Endodermal cell (in vitro differentiated cells): ENCODE measurements at regions not wholly inside any gene's neighbourhood (a gene's known extent, or its start where the extent isn't known, plus 50 kb on each side); places are given as distances from the start of the nearest gene placed in this dataset.

Source experiments
- DNase-seq: peaks from one replicate; pipeline ENCODE4 v3.0.0-alpha.2; 2017
- H3K27ac ChIP-seq: 2 replicates; pipeline ENCODE4 v1.5.1; 2013; ENCODE audit warnings: mild to moderate bottlenecking, low read depth, low read length, moderate library complexity
- H3K27me3 ChIP-seq: 2 replicates; pipeline ENCODE4 v1.6.1; 2013; ENCODE audit warnings: mild to moderate bottlenecking, low read length, moderate library complexity; ENCODE audit not compliant: insufficient read depth, control insufficient read depth, poor library complexity, severe bottlenecking
- H3K36me3 ChIP-seq: 2 replicates; pipeline ENCODE4 v1.7.0; 2013; ENCODE audit warnings: mild to moderate bottlenecking, low read length, moderate library complexity; ENCODE audit not compliant: control insufficient read depth, insufficient read depth
- H3K4me1 ChIP-seq: one replicate; pipeline ENCODE4 v1.7.0; 2013; ENCODE audit warnings: low read length; ENCODE audit not compliant: control insufficient read depth, insufficient read depth
- H3K4me3 ChIP-seq: 2 replicates; pipeline ENCODE4 v1.5.1; 2013; ENCODE audit warnings: mild to moderate bottlenecking, low read length, moderate library complexity
- H3K9ac ChIP-seq: 2 replicates; pipeline ENCODE4 v1.6.1; 2013; ENCODE audit warnings: mild to moderate bottlenecking, low read length, moderate library complexity; ENCODE audit not compliant: poor library complexity, severe bottlenecking; ENCODE audit errors: extremely low read depth
- H3K9me3 ChIP-seq: 2 replicates; pipeline ENCODE4 v1.6.1; 2013; ENCODE audit warnings: mild to moderate bottlenecking, low read length, moderate library complexity; ENCODE audit not compliant: control insufficient read depth
- H3K27ac Mint-ChIP-seq: 2 replicates; pipeline ENCODE4 v1.8.0; 2020; ENCODE audit warnings: mixed read lengths
- H3K27me3 Mint-ChIP-seq: 2 replicates; pipeline ENCODE4 v1.8.0; 2021; ENCODE audit warnings: mild to moderate bottlenecking, mixed read lengths; ENCODE audit not compliant: insufficient read depth
- H3K36me3 Mint-ChIP-seq: 2 replicates; pipeline ENCODE4 v1.8.0; 2020; ENCODE audit warnings: low read depth, mixed read lengths
- H3K4me1 Mint-ChIP-seq: 2 replicates; pipeline ENCODE4 v1.8.0; 2020; ENCODE audit warnings: mixed read lengths
- H3K4me3 Mint-ChIP-seq: 2 replicates; pipeline ENCODE4 v1.8.0; 2020; ENCODE audit warnings: mild to moderate bottlenecking, moderate library complexity, mixed read lengths
- H3K9me3 Mint-ChIP-seq: 2 replicates; pipeline ENCODE4 v1.8.0; 2020; ENCODE audit warnings: mild to moderate bottlenecking, mixed read lengths
- WGBS, 2 experiments: methylation state at CpG; one replicate each; pipeline versions ENCODE4 v1.1.5 to v1.1.7; 2013; ENCODE audit warnings: missing lambda C conversion rate in 2 of 2, mixed read lengths in 1 of 2; ENCODE audit not compliant: insufficient coverage in 1 of 2, insufficient read length in 1 of 2; 5-methylcytosine and 5-hydroxymethylcytosine counted together
- TF ChIP-seq, protein P1 (sequence below): fragments of 200-600 bp; sonication (generic); conservative IDR thresholded peaks from 2 replicates; pipeline ENCODE4 v1.5.0; 2021; ENCODE audit warnings: antibody characterized with exemption, mild to moderate bottlenecking

GRCh38 chr12:25769082-25769945 lies 189.2 kb upstream of the RASSF8 start:
- Mint-ChIP-seq H3K4me3 (no peak overlapping the region), H3K9me3 (no peaks in the 10 kb centered on the region), H3K27ac (no peak overlapping the region), H3K27me3 (no peaks in the 10 kb centered on the region), H3K4me1 (peaks cover 12% of the 10 kb centered on the region), H3K36me3 (no peaks in the 10 kb centered on the region)
- Histone ChIP-seq H3K27ac (no peak overlapping the region), H3K4me1 (peaks cover 5% of the 10 kb centered on the region), H3K36me3 (no peaks in the 10 kb centered on the region), H3K9ac (no peak overlapping the region), H3K27me3 (no peaks in the 10 kb centered on the region), H3K4me3 (no peak overlapping the region), H3K9me3 (no peaks in the 10 kb centered on the region)
- no peak for DNase-seq
- WGBS, 2 experiments, result 95 to 96% methylated on average over 4 to 5 of the region's 6 CpGs
- TF ChIP-seq, protein P1, sequence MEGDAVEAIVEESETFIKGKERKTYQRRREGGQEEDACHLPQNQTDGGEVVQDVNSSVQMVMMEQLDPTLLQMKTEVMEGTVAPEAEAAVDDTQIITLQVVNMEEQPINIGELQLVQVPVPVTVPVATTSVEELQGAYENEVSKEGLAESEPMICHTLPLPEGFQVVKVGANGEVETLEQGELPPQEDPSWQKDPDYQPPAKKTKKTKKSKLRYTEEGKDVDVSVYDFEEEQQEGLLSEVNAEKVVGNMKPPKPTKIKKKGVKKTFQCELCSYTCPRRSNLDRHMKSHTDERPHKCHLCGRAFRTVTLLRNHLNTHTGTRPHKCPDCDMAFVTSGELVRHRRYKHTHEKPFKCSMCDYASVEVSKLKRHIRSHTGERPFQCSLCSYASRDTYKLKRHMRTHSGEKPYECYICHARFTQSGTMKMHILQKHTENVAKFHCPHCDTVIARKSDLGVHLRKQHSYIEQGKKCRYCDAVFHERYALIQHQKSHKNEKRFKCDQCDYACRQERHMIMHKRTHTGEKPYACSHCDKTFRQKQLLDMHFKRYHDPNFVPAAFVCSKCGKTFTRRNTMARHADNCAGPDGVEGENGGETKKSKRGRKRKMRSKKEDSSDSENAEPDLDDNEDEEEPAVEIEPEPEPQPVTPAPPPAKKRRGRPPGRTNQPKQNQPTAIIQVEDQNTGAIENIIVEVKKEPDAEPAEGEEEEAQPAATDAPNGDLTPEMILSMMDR, result no peak

DNA sequence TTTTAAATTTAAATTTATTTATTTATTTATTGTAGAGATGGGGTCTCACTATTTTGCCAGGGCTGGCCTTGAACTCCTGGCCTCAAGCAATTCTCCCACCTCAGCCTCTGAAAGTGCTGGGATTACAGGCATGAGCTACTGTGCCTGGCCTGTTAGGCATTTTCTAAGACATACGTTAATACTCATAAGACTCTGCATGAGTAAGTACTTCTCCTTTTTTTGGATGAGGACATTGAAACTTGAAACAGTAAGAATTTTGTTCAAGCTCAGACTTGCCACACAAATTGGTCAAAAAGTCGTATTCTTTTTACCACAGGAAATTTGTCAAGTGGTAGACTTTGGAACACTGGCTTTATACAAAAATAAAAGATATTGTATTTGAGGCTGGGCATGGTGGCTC lies 187.4 kb upstream of the RASSF8 start:
- no peak for DNase-seq
- H3K4me3 Mint-ChIP-seq, result no peak overlapping the region
- H3K9me3 Mint-ChIP-seq, result no peaks in the 10 kb centered on the region
- H3K27ac ChIP-seq, result no peak overlapping the region
- H3K4me1 ChIP-seq, result peaks cover 5% of the 10 kb centered on the region
- H3K27me3 ChIP-seq, result no peaks in the 10 kb centered on the region
- no peaks in the 10 kb centered on the region for H3K36me3 Mint-ChIP-seq
- peaks cover 24% of the 10 kb centered on the region for H3K4me1 Mint-ChIP-seq
- H3K36me3 ChIP-seq, result no peaks in the 10 kb centered on the region
- H3K27me3 Mint-ChIP-seq, result no peaks in the 10 kb centered on the region
- no peaks in the 10 kb centered on the region for H3K9me3 ChIP-seq
- H3K4me3 ChIP-seq, result no peak overlapping the region
- 45 to 100% methylated on average over 1 to 2 of the region's 2 CpGs for WGBS, 2 experiments
- no peak overlapping the region for H3K9ac ChIP-seq
- H3K27ac Mint-ChIP-seq, result no peak overlapping the region
- TF ChIP-seq, protein P1, result no peak

GRCh38 chr12:25771476-25771875 lies 187.0 kb upstream of the RASSF8 start:
- Mint-ChIP-seq H3K9me3 (no peaks in the 10 kb centered on the region), H3K4me3 (no peak overlapping the region), H3K27ac (no peak overlapping the region), H3K27me3 (no peaks in the 10 kb centered on the region), H3K36me3 (no peaks in the 10 kb centered on the region), H3K4me1 (peaks cover 28% of the 10 kb centered on the region)
- Histone ChIP-seq H3K4me3 (no peak overlapping the region), H3K27me3 (no peaks in the 10 kb centered on the region), H3K9ac (no peak overlapping the region), H3K9me3 (no peaks in the 10 kb centered on the region), H3K36me3 (no peaks in the 10 kb centered on the region), H3K27ac (no peak overlapping the region), H3K4me1 (peaks cover 5% of the 10 kb centered on the region)
- no peak for DNase-seq
- TF ChIP-seq, protein P1, result no peak
- 94% methylated on average over 4 of the region's 4 CpGs; no CpG with 5 or more reads in 1 of the 2 experiments for WGBS, 2 experiments
